ENCODE measurements at regions not wholly inside any gene's neighbourhood (a gene's known extent, or its start where the extent isn't known, plus 50 kb on each side); places are given as distances from the start of the nearest gene placed in this dataset.

- H2BK15ac ChIP-seq (ENCODE audit: low read depth, low read length) = no peak overlapping the region
- WGBS, 2 experiments (ENCODE audit: extremely low coverage in 2 of 2, insufficient read length in 1 of 2) = no CpG with 5 or more reads among the region's 1 CpG
- no peak overlapping the region for H2BK120ac ChIP-seq (ENCODE audit: low read depth, low read length)
- no peaks in the 10 kb centered on the region for H3K9me1 ChIP-seq (ENCODE audit: insufficient read depth, low read length)
- no peak overlapping the region for H3K4me2 ChIP-seq (ENCODE audit: low read depth, low read length)
- H3K14ac ChIP-seq (replicated peaks; ENCODE audit: low read depth, low read length) = no peak overlapping the region
- no peaks in the 10 kb centered on the region for H3K4me1 ChIP-seq (ENCODE audit: control insufficient read depth, insufficient read depth, low read length)
- no peak overlapping the region for H3K4me3 ChIP-seq (ENCODE audit: insufficient read depth, low read depth, low read length)
- H3K9me3 ChIP-seq (ENCODE audit: control insufficient read depth, insufficient read depth, low read length) = no peaks in the 10 kb centered on the region
- H3K4ac ChIP-seq (ENCODE audit: low read depth, low read length) = no peak overlapping the region
- no TSS peak for BruUV-seq (replicated peaks)
- no peak overlapping the region for H2AK5ac ChIP-seq (ENCODE audit: low read depth, low read length)
- in situ Hi-C loops (cut with MboI; ENCODE audit: low sequenced_read_pairs) = no loop called here
- intact Hi-C loops (cut with micrococcal nuclease) = no loop called here
- no peak overlapping the region for H2AFZ ChIP-seq (replicated peaks; ENCODE audit: low read length, poor library complexity)
- H4K91ac ChIP-seq (ENCODE audit: insufficient read depth, low read depth, low read length) = no peak overlapping the region
- no peaks in the 10 kb centered on the region for H3K36me3 ChIP-seq (ENCODE audit: control insufficient read depth, insufficient read depth, low read length)
- no peak overlapping the region for H3K56ac ChIP-seq (ENCODE audit: extremely low read depth, insufficient read depth, low read length)
- dilution Hi-C loops (cut with HindIII; ENCODE audit: low sequenced_read_pairs, unreplicated experiment) = no loop called here
- CTCF ChIA-PET = no interaction called here
- no peaks in the 10 kb centered on the region for H3K79me1 ChIP-seq (ENCODE audit: low read depth in 1 of 2, low read length in 2 of 2)
- ATAC-seq (ENCODE audit: low read depth) = no peak
- no peaks in the 10 kb centered on the region for H3K27me3 ChIP-seq (ENCODE audit: control insufficient read depth, insufficient read depth, low read length)
- H4K5ac ChIP-seq (ENCODE audit: low read depth, low read length) = no peak overlapping the region
- POLR2A ChIA-PET (ENCODE audit: unreplicated experiment) = no interaction called here
- DNase-seq = no peak
- H3K18ac ChIP-seq (ENCODE audit: low read depth, low read length) = no peak overlapping the region
- H2AK9ac ChIP-seq (replicated peaks; ENCODE audit: low read depth, low read length, poor library complexity) = no peak overlapping the region
- H3K27ac ChIP-seq (ENCODE audit: insufficient read depth, low read length) = no peak overlapping the region
- H3K9ac ChIP-seq (ENCODE audit: low read depth, low read length) = no peak overlapping the region
- no peaks in the 10 kb centered on the region for H4K20me1 ChIP-seq (ENCODE audit: insufficient read depth, low read length)
- TF ChIP-seq POLR2A (IDR thresholded peaks at IDR 0.05; ENCODE audit: low read depth, low read length) (no peak), MAFK (IDR thresholded peaks at IDR 0.05; ENCODE audit: low read depth, low read length) (no peak), CHD1 (IDR thresholded peaks at IDR 0.05; ENCODE audit: low read depth, low read length) (no peak), RCOR1 (IDR thresholded peaks at IDR 0.05; ENCODE audit: insufficient replicate concordance, low read length) (no peak), MXI1 (IDR thresholded peaks at IDR 0.05; ENCODE audit: borderline replicate concordance, low read depth, low read length) (no peak), BHLHE40 (IDR thresholded peaks at IDR 0.05; ENCODE audit: low read depth, low read length) (no peak), RFX5 (IDR thresholded peaks at IDR 0.05; ENCODE audit: low read depth, low read length) (no peak), ELK1 (IDR thresholded peaks at IDR 0.05; ENCODE audit: borderline replicate concordance, low read depth, low read length) (no peak), RAD21 (IDR thresholded peaks at IDR 0.05; ENCODE audit: low read length) (no peak), FOS (IDR thresholded peaks at IDR 0.05; ENCODE audit: low read depth, low read length) (no peak), SMC3 (IDR thresholded peaks at IDR 0.05; ENCODE audit: low read depth, low read length) (no peak), USF2 (IDR thresholded peaks at IDR 0.05; ENCODE audit: low read depth, low read length) (no peak), CEBPB (IDR thresholded peaks at IDR 0.05; ENCODE audit: low read depth, low read length) (no peak)
- H2BK20ac ChIP-seq (ENCODE audit: low read depth, low read length) = no peak overlapping the region
- H3K23ac ChIP-seq (ENCODE audit: low read depth, low read length) = no peak overlapping the region
- H2BK5ac ChIP-seq (ENCODE audit: low read depth, low read length, poor library complexity, severe bottlenecking) = no peak overlapping the region
- no peak overlapping the region for H4K8ac ChIP-seq (ENCODE audit: low read depth in 2 of 2, low read length in 2 of 2)
Measured at GRCh38 chr13:85469320-85469719, 329.9 kb downstream of the SLITRK6 start.

All from IMR-90 (cell line).